GF-D8 (cell line): ENCODE measurements at regions not wholly inside any gene's neighbourhood (a gene's known extent, or its start where the extent isn't known, plus 50 kb on each side); places are given as distances from the start of the nearest gene placed in this dataset.

Experiments
- DNase-seq: peaks from one replicate; lab custom pipeline; 2025; lab: John Stamatoyannopoulos, UW

GRCh38 chr22:49506010-49506400 lies 321.7 kb downstream of the BRD1 start:
- DNase-seq: no peak

GRCh38 chr22:49505337-49506009 lies 322.2 kb downstream of the BRD1 start:
- DNase-seq: no peak

GRCh38 chr22:49503896-49504521 lies 323.7 kb downstream of the BRD1 start:
- no peak for DNase-seq

- no peak for DNase-seq
These were observed 324.4 kb downstream of the BRD1 start for GRCh38 chr22:49503321-49503720.

GRCh38 chr22:49502126-49502826 lies 325.4 kb downstream of the BRD1 start:
- peak; percentile 50 for DNase-seq

GRCh38 chr22:49500942-49501395 lies 326.7 kb downstream of the BRD1 start:
- no peak for DNase-seq

- DNase-seq: no peak
These were observed 327.6 kb downstream of the BRD1 start for GRCh38 chr22:49500076-49500460.

GRCh38 chr22:49499433-49500075 lies 328.1 kb downstream of the BRD1 start:
- no peak for DNase-seq

GRCh38 chr22:49497266-49497665 lies 330.4 kb downstream of the BRD1 start:
- DNase-seq: no peak

- no peak for DNase-seq
These were observed 333.1 kb downstream of the BRD1 start for GRCh38 chr22:49494555-49494954.

GRCh38 chr22:49492741-49493251 lies 334.9 kb downstream of the BRD1 start:
- DNase-seq: no peak

- DNase-seq: no peak
These were observed 335.4 kb downstream of the BRD1 start for GRCh38 chr22:49492308-49492707.

- DNase-seq: no peak
These were observed 335.9 kb downstream of the BRD1 start for GRCh38 chr22:49491726-49492125.

- no peak for DNase-seq
These were observed 336.4 kb downstream of the BRD1 start for GRCh38 chr22:49491221-49491635.

GRCh38 chr22:49490692-49491091 lies 337.0 kb downstream of the BRD1 start:
- no peak for DNase-seq

GRCh38 chr22:49489821-49490220 lies 337.9 kb downstream of the BRD1 start:
- DNase-seq: no peak

- DNase-seq: no peak
These were observed 338.7 kb downstream of the BRD1 start for GRCh38 chr22:49488943-49489342.

- no peak for DNase-seq
These were observed 339.7 kb downstream of the BRD1 start for GRCh38 chr22:49487950-49488349.

- no peak for DNase-seq
These were observed 341.4 kb downstream of the BRD1 start for GRCh38 chr22:49486225-49486624.

- no peak for DNase-seq
These were observed 343.7 kb downstream of the BRD1 start for GRCh38 chr22:49483946-49484345.

GRCh38 chr22:49483281-49483870 lies 344.3 kb downstream of the BRD1 start:
- no peak for DNase-seq

GRCh38 chr22:49482811-49483210 lies 344.9 kb downstream of the BRD1 start:
- DNase-seq: no peak
